NCI-H510A treated with DMSO at 0.1 percent for 48 hours (cell line): ENCODE measurements at regions not wholly inside any gene's neighbourhood (a gene's known extent, or its start where the extent isn't known, plus 50 kb on each side); places are given as distances from the start of the nearest gene placed in this dataset.
"Not testable (repeated sequence)": the region's sequence is repeated elsewhere in the genome, so short reads cannot be mapped to it uniquely, and the experiment has no call there.

ENCODE experiments used
- DNase-seq: peaks from one replicate; lab custom pipeline; 2025; lab: John Stamatoyannopoulos, UW

- no peak for DNase-seq
These were observed 1144.6 kb downstream of the SORCS3 start for GRCh38 chr10:105785721-105786120.

DNA sequence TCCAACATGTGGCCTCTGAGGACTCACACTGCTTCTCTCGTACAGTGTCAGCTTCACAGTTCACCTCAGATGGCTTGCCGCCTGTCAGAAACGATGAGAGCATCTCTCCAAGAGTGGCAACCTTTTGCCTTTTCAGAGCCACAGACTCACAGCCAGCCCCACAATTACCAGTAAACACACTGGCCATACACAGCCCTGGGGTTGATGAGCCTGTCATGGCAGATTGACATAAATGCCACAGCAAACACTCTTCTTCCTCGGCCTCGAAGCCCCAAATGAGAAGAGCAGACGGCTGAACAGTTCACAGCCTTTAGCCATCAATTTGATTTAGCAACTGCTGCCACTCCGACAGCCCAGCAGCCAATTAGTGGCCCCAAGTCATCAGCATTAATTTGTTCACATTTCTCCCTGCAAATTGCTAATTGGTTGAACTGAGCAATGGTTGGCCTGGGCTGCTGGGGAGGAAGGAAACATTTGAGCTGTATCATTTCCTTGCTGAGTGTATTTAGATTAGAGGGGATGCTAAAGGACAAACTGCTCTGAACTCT is 1142.9 kb downstream of the SORCS3 start:
- DNase-seq = no peak

- DNase-seq = no peak
These were observed 1133.8 kb downstream of the SORCS3 start for GRCh38 chr10:105774881-105775280.

GRCh38 chr10:105774351-105774750 is 1133.3 kb downstream of the SORCS3 start:
- no peak for DNase-seq

DNA sequence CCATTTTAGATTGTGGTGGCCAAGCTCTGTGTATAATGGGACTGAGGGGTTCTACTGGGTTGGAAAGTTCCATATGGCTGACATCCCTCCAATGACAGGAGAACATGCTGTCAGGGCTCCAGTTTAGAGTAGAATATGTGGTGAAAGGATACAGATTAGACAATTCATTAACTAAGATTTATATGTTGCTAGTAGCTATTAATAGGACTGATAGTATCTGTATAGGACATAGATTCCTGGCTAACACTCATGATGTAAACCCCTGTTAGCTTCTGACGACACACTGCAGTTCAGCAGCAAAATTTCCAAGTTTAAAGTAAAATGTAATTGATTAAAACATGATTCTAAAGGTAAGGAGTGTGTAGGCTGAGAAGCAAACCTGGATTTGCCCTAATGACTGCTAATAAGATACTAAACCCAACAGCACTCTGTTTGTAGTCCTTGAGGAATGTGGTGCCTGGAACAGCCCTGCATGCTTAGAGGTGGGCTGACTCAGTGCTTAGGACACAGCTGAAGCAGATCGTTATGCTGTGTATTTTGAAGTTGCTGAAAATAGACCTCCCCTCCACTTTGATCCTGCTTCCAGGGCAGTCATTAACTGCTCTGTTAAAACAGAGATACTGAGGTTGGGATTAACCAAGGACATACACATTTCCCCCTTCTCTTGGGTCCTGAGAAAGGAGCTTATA is 1129.6 kb downstream of the SORCS3 start:
- DNase-seq = no peak

DNA sequence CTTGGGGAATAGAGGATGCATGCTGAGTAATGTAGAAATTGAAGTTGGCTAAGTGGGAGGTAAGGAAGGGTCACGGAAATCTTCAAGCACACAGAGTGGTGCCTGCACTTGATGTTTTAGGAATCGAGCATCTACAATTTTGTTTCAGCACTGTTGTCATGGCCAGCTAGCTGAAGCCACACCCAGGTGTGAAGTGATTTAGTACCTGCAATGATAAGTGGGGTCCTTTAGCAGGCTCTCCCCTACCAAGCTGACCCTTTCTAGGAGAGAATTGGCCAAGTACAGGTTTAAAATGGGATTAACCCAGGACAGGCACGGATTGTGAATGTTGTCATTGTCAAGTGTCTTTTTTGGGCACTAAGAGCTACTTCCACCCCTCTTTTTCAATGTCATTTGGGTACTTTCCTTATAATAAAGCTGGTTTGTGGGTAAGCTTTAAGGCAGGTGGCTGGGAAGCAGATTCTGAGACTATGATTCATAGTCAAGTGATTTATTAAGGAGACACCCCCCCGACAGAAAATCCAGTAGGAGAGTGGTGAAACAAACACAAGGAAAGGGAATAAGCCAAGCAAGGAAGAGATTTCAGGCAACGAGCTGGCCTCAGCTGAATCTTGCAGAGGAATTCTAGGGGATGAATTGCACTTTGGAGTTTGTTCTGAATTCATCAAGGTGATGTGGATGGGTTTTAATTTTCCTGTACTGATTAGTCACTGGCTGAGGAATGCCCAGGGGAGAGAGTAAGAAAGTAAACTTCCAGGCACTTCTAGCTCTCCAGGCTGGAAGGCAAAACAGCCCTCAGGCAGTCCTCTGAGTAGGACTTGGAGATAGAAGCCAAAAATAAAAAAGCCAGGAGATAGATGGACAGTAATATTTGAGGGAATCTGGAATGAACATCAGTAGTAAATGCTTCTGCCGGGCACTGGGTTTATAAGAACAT is 1128.4 kb downstream of the SORCS3 start:
- no peak for DNase-seq

DNA sequence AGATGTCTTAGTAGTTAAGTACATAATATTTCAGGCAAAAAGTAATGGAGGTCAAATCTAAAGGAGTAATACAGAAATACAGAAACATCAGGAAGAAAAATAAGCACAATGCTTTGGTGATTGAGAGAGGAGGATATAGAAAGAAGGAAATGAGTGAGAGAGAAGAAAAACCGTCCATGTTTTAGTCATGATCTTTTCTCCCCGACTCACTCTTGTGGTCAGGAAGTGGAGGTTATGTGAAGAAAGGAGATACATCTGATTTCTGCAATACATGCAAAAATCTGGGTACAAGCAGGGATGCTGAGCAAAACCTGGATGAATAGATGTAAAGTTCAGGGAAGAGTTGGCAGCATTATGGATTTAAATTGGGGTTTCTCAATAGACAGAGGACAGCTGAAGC is 1122.5 kb downstream of the SORCS3 start:
- DNase-seq = no peak

DNA sequence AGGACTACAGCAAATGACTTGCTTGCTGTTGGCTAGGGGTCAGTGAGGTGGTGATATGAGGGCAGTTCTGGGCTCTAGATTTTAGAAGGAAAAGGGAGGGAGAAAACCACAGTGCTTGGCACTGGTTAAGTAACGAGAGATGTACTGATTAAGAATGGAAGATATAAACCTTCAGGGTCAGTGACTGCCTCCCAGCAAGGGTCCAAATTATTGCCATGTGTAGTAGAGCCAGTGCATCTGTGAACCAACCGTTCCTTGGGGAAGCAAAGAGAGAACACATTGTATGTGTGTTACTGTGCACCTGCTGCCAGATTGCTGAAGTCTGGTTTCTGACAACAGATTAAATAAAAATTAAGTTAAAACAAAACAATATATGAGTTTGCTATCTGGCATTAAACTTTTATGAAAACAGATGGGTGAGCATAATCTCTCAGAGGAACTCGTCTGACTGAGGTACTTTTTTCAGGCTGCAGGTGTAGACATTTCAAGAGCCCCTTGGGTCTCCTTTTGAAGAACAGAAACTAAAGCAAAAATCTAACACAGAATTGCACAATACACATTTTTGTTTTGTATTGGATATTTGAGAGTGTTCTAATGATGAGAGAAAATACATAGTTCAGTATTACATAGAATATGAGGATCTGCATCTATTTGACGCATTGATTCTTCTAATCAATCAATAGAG is 1120.6 kb downstream of the SORCS3 start:
- no peak for DNase-seq

- no peak for DNase-seq
These were observed 1118.6 kb downstream of the SORCS3 start for GRCh38 chr10:105759669-105760068.

DNA sequence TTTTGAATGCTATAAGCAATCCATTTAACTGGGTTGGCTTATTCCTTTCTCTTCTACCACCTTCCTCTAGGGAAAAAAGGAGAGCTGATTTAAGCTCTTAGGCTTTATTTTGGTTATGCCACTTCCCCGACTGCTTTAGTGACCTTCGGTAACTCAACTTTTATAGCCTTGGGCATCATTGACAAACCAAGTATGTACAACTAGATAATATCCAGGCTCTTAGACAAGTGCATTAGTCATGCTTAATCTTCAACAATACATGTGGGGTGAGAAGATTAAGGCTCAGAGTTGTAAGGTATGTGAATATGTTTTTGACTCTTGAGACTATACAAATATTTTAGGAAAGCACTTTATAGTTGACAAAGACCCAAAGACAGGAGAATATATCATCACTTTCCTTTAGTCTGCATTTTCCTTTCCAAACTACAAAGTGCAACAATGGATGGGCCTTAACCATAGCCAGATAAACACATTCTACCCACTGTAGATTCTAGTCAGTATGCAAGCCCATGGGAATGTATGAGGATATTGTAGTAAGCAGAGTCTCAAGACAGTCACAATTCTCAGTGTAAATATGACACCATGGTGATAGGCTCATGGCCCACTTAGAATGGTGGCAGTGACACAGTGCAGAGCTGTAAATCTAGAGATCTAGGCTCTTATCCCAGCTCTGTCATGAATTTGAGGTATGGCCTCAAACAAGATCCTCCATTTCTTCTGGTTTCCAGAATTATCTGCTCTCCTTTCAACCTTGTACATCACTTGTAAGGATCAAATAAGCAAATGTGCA is 1117.3 kb downstream of the SORCS3 start:
- DNase-seq = no peak

GRCh38 chr10:105757302-105757701 is 1116.2 kb downstream of the SORCS3 start:
- no peak for DNase-seq

GRCh38 chr10:105756386-105756785 is 1115.3 kb downstream of the SORCS3 start:
- no peak for DNase-seq

DNA sequence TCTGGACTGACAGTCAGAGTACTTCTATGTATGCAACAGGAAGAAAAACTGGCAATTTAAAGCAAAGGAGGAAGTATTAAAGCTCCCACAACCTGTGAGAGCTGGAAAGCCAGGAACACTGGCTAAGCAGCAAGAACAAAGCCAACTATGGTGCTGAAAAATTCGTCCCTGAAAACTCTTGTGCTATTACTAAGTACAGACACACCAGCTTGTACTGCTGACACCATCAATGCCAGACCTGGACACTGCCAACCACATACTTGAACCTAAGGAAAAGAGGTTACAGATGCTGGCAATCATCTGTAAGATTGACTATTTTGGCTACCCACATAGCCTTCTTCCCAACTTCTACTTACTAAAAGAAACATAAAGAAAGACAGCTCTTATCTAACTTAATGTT is 1110.6 kb downstream of the SORCS3 start:
- no peak for DNase-seq

DNA sequence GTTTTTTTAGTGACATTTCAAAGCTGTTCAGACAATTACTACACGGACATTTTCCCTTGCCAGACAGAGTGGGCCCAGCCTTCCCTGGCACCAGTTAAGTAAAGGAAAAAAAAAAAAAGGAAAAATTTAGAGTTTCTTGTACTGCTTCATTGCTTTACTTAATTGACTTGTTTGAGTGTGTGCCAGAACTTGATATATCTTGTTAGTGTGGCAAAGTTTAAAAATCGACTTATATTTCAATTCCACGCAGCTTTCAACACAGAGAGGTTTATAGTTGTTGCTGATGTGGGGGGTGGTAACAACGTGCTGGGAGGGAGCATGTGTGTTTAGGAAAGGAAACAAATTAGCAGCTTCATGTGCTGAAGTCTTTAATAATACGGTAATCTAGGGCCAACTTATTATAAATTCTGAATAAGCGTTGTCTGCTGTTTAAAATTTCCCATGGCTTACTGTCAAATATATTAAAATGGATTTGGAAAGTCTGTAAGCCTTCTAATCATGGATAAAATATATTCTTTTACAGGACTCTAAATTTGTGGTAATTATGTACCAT is 1104.6 kb downstream of the SORCS3 start:
- DNase-seq = no peak

DNA sequence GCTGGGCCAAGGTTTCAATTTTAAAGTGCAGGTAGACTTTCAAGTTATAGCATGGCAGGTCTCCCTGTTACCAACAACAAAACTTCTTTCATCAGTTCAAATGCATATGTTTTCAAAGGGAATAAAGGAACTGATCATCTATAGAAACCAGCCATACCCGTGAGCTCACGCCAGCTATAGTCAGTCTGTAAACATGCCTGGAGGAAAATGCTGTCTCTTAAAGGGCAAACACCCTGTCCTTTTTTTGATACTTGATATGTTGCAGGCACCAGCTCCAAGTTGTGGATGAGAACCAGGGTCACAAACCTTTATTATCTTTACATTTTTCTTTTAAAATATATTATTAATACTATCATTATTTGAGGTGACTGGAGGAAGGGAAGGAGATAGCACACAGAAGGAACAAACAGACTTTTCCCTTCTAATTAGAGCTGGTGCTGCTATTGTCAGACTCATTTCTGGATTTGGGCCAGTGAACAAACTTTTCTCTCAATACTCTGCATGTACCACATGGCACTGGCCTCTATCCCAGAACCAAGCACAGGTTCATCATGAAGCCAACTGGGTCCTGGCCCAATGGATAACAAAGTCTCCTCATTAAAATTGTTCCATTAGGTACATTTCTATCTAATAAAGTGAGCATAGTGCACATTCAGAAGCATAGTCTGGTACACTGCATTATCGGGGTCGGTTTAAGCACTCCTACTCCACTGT is 1102.4 kb downstream of the SORCS3 start:
- no peak for DNase-seq

GRCh38 chr10:105742923-105743322 is 1101.8 kb downstream of the SORCS3 start:
- no peak for DNase-seq

- DNase-seq = no peak
These were observed 1101.1 kb downstream of the SORCS3 start for GRCh38 chr10:105742184-105742583.

- DNase-seq = no peak
These were observed 1093.4 kb downstream of the SORCS3 start for GRCh38 chr10:105734479-105734878.

- DNase-seq = no peak
These were observed 1092.8 kb downstream of the SORCS3 start for GRCh38 chr10:105733924-105734323.

- no peak for DNase-seq
These were observed 1088.3 kb downstream of the SORCS3 start for GRCh38 chr10:105729428-105729827.

GRCh38 chr10:105727586-105727985 is 1086.5 kb downstream of the SORCS3 start:
- DNase-seq = not testable (repeated sequence)
